AG04450 (cell line): ENCODE measurements at regions not wholly inside any gene's neighbourhood (a gene's known extent, or its start where the extent isn't known, plus 50 kb on each side); places are given as distances from the start of the nearest gene placed in this dataset.

Source experiments
- CTCF ChIA-PET: fragments of 300-600, 350-600 bp; formaldehyde crosslinking; extraction: SDS; loops from one replicate; lab custom pipeline; 2022; ENCODE audit warnings: antibody characterized with exemption, inconsistent platforms; lab: Charles Lee
- POLR2A ChIA-PET: fragments of 350-600 bp; formaldehyde crosslinking; extraction: SDS; loops from one replicate; lab custom pipeline; 2021; ENCODE audit warnings: antibody characterized with exemption, inconsistent platforms; lab: Yijun Ruan, JAX
- DNase-seq: peaks from one replicate; pipeline ENCODE4 v3.0.0-alpha.2; 2011; ENCODE audit warnings: low read depth, low spot score
- H3K27ac ChIP-seq: one replicate; pipeline ENCODE4 v1.5.1; 2012; ENCODE audit warnings: low read depth, low read length, control low read depth
- H3K27me3 ChIP-seq: one replicate; pipeline ENCODE4 v1.6.0; 2012; ENCODE audit warnings: low read length; ENCODE audit not compliant: control insufficient read depth, insufficient read depth
- H3K4me3 ChIP-seq: 2 replicates; pipeline ENCODE4 v1.5.1; 2011; ENCODE audit warnings: mild to moderate bottlenecking, low read depth, low read length, control low read depth
- H3K9me3 ChIP-seq: 2 replicates; pipeline ENCODE4 v1.5.1; 2012; ENCODE audit warnings: low read length; ENCODE audit not compliant: control insufficient read depth, insufficient read depth
- CTCF ChIP-seq: IDR thresholded peaks from 2 replicates; pipeline ENCODE4 v1.5.1; 2011; ENCODE audit warnings: low read depth, low read length, control low read depth, inconsistent platforms

GRCh38 chr6:1244278-1244677 is 67.6 kb upstream of the FOXQ1 start:
- peaks cover 4% of the 10 kb centered on the region for H3K27me3 ChIP-seq
- CTCF ChIA-PET = no interaction called here
- no peak for TF ChIP-seq CTCF
- H3K27ac ChIP-seq = no peak overlapping the region
- no peak for DNase-seq
- no peak overlapping the region for H3K4me3 ChIP-seq
- no peaks in the 10 kb centered on the region for H3K9me3 ChIP-seq
- POLR2A ChIA-PET = interaction anchor here (0.6 kb wide), 1 partner anchor 40 kb away, joined by 10 read pairs; no protein-coding TSS in a partner anchor

GRCh38 chr6:1242446-1242845 is 69.5 kb upstream of the FOXQ1 start:
- Histone ChIP-seq H3K27me3 (peaks cover 7% of the 10 kb centered on the region), H3K4me3 (no peak overlapping the region), H3K9me3 (no peaks in the 10 kb centered on the region), H3K27ac (no peak overlapping the region)
- POLR2A ChIA-PET = no interaction called here
- CTCF ChIA-PET = no interaction called here
- no peak for TF ChIP-seq CTCF
- DNase-seq = no peak

GRCh38 chr6:1242021-1242420 is 69.9 kb upstream of the FOXQ1 start:
- Histone ChIP-seq H3K4me3 (no peak overlapping the region), H3K9me3 (no peaks in the 10 kb centered on the region), H3K27me3 (peaks cover 7% of the 10 kb centered on the region), H3K27ac (no peak overlapping the region)
- ChIA-PET CTCF (no interaction called here), POLR2A (no interaction called here)
- DNase-seq = no peak
- no peak for TF ChIP-seq CTCF

- no peak for TF ChIP-seq CTCF
- CTCF ChIA-PET = no interaction called here
- POLR2A ChIA-PET = no interaction called here
- Histone ChIP-seq H3K27ac (no peak overlapping the region), H3K27me3 (peaks cover 7% of the 10 kb centered on the region), H3K4me3 (no peak overlapping the region), H3K9me3 (no peaks in the 10 kb centered on the region)
- no peak for DNase-seq
Observed at GRCh38 chr6:1240766-1241318, 71.1 kb upstream of the FOXQ1 start.

GRCh38 chr6:1239805-1240204 is 72.1 kb upstream of the FOXQ1 start:
- Histone ChIP-seq H3K4me3 (no peak overlapping the region), H3K27ac (no peak overlapping the region), H3K27me3 (peaks cover 7% of the 10 kb centered on the region), H3K9me3 (no peaks in the 10 kb centered on the region)
- CTCF ChIA-PET = no interaction called here
- POLR2A ChIA-PET = no interaction called here
- no peak for DNase-seq
- no peak for TF ChIP-seq CTCF
